ENCODE measurements at regions not wholly inside any gene's neighbourhood (a gene's known extent, or its start where the extent isn't known, plus 50 kb on each side); places are given as distances from the start of the nearest gene placed in this dataset.

DNA sequence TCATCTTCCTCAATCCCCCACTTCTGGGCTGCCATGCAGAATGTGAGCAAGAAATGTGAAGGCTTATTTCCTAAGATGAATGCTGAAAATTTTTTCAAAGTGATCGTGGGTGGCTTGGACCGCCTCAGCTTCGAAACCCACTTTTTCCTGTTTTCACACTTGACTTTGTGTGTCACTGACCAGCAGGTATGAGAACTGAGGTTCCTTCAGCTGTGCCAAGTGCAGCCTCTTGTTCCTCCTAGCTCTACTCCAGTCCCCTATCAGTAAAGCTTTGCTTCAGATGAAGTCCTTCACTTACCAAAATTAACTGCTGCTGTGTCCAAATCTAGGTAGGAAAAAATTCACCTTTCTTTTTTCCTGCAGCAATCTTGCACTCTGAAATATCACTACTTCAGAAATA is 382.6 kb downstream of the DTWD2 start:
- TF ChIP-seq, protein P1, sequence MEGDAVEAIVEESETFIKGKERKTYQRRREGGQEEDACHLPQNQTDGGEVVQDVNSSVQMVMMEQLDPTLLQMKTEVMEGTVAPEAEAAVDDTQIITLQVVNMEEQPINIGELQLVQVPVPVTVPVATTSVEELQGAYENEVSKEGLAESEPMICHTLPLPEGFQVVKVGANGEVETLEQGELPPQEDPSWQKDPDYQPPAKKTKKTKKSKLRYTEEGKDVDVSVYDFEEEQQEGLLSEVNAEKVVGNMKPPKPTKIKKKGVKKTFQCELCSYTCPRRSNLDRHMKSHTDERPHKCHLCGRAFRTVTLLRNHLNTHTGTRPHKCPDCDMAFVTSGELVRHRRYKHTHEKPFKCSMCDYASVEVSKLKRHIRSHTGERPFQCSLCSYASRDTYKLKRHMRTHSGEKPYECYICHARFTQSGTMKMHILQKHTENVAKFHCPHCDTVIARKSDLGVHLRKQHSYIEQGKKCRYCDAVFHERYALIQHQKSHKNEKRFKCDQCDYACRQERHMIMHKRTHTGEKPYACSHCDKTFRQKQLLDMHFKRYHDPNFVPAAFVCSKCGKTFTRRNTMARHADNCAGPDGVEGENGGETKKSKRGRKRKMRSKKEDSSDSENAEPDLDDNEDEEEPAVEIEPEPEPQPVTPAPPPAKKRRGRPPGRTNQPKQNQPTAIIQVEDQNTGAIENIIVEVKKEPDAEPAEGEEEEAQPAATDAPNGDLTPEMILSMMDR (IDR thresholded peaks at IDR 0.05): no peak
- no peak for TF ChIP-seq EP300 (IDR thresholded peaks at IDR 0.05)
